MG63 (cell line): ENCODE measurements at regions not wholly inside any gene's neighbourhood (a gene's known extent, or its start where the extent isn't known, plus 50 kb on each side); places are given as distances from the start of the nearest gene placed in this dataset.

ENCODE experiments used
- DNase-seq: peaks from one replicate; pipeline ENCODE4 v3.0.0-alpha.2; 2020
- H3K27me3 ChIP-seq: fragments of 250-450 bp; sonication (Bioruptor Pico); 2 replicates; pipeline ENCODE4 v1.5.1; 2020; ENCODE audit warnings: mild to moderate bottlenecking, moderate library complexity
- H3K36me3 ChIP-seq: fragments of 250-450 bp; sonication (Bioruptor Pico); 2 replicates; pipeline ENCODE4 v1.5.1; 2020; ENCODE audit warnings: mild to moderate bottlenecking, moderate library complexity
- H3K4me3 ChIP-seq: fragments of 250-450 bp; sonication (Bioruptor Pico); 2 replicates; pipeline ENCODE4 v1.5.1; 2020; ENCODE audit warnings: mild to moderate bottlenecking, moderate library complexity
- H3K9me3 ChIP-seq: fragments of 250-450 bp; sonication (Bioruptor Pico); 2 replicates; pipeline ENCODE4 v1.5.1; 2020; ENCODE audit warnings: mild to moderate bottlenecking, moderate library complexity

DNA sequence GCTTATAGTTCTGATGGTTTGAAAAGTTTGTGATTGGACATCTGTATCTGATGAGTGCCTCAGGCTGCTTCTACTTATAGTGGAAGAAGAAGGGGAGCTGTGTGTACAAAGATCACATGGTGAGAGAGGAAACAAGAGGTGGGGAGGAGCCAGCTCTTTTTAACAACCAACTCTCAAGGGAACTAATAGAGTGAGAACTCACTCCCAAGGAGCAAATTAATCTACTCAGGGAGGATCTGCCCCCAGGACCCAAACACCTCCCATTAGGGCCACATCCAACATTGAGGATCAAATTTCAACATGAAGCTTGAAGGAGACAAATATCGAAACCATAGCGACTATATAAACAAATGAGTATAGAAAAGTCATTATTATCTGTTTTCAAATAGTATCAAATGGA, 64.7 kb upstream of the PRLR start:
- Histone ChIP-seq H3K4me3 (no peak overlapping the region), H3K9me3 (0 out of 2 replicates have a peak, but pooled peaks cover 2% of the 10 kb centered on the region), H3K36me3 (no peaks in the 10 kb centered on the region), H3K27me3 (no peaks in the 10 kb centered on the region)
- no peak for DNase-seq

DNA sequence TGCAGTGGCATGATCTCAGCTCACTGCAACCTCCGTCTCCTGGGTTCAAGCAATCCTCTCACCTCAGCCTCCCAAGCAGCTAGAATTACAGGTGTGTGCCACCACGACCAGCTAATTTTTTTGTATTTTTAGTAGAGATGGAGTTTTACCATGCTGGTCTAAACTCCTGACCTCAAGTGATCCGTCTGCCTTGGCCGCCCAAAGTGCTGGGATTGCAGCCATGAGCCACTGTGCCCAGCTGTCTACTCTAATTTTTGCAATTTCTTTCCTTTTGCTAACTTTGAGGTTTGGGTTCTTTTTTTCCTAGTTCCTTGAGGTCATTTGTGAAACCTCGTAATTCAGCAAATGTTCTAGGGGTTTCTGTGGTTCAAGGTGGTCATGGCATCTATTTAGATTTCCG, 63.7 kb upstream of the PRLR start:
- H3K27me3 ChIP-seq = no peaks in the 10 kb centered on the region
- H3K4me3 ChIP-seq = no peak overlapping the region
- DNase-seq = no peak

DNA sequence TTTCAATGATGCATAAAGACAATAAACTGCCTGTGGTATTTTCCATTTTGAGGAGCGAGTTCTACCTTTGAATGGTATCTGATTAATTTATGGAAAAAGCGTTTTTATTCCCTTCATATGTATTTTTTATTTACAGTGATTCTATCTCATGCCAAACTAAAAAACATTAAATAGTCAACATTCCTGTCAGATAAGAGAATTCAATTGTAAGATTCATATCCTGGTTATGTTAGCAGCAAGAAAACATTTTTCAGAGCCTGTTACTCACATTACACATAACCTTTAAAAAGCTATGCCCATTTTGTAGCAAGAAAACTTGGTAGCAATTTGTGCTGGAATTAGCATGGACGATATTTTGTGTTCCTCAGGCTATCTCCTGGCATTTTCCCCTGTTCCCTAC, 55.1 kb upstream of the PRLR start:
- no peak overlapping the region for H3K4me3 ChIP-seq

More for the DNA sequence above, 63.7 kb upstream of the PRLR start:
- H3K36me3 ChIP-seq = no peaks in the 10 kb centered on the region
- H3K9me3 ChIP-seq = 0 out of 2 replicates have a peak, but pooled peaks cover 2% of the 10 kb centered on the region

GRCh38 chr5:35285011-35285410, 54.7 kb upstream of the PRLR start:
- Histone ChIP-seq H3K36me3 (no peaks in the 10 kb centered on the region), H3K27me3 (no peaks in the 10 kb centered on the region), H3K9me3 (no peaks in the 10 kb centered on the region), H3K4me3 (no peak overlapping the region)
- DNase-seq = no peak

More for the DNA sequence above, 55.1 kb upstream of the PRLR start:
- Histone ChIP-seq H3K9me3 (no peaks in the 10 kb centered on the region), H3K36me3 (no peaks in the 10 kb centered on the region), H3K27me3 (no peaks in the 10 kb centered on the region)
- DNase-seq = no peak

DNA sequence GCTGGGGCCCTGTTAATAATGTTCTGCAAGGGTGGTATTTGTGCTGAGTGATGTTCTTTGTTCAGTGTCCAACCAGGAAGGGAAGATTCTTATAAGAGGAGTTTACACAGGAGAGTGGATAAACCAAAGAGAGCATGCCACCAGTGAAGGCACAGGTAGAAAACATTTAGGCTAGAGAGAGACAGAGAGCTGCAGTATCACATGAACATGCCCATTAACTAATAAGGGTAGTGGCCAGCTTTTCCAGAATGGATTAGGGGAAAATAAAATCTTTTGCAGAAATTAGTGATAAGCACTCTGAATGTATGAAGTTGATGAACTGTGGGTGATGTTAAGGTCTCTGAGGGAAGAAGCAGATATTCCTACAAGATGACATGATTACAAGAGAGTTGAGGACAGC, 54.1 kb upstream of the PRLR start:
- no peaks in the 10 kb centered on the region for H3K36me3 ChIP-seq
- DNase-seq = no peak
- no peak overlapping the region for H3K4me3 ChIP-seq
- H3K27me3 ChIP-seq = no peaks in the 10 kb centered on the region
- 0 out of 2 replicates have a peak, but pooled peaks cover 2% of the 10 kb centered on the region for H3K9me3 ChIP-seq

DNA sequence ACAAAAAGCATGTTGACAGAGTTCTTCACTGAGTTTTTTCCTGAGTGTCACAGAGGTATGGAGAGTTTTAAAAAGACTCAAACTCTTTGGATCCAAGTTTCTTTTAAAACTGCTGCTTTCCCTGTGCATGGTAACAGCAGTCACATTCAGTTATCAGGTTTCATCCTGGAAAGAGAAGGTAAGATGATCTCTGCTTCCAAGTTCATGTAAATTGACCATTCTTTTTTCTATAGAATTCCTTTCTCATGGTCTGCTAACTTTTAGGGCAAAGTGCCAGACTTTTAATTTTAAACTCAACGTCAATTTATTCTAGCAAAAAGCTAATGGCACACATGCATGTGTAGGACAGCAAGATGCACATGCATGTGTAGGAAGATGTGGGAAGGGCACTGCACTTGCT, 52.5 kb upstream of the PRLR start:
- H3K27me3 ChIP-seq = no peaks in the 10 kb centered on the region
- DNase-seq = no peak
- H3K9me3 ChIP-seq = peaks cover 2% of the 10 kb centered on the region; the same call in 1 of the 2 replicates
- H3K36me3 ChIP-seq = no peaks in the 10 kb centered on the region
- no peak overlapping the region for H3K4me3 ChIP-seq

DNA sequence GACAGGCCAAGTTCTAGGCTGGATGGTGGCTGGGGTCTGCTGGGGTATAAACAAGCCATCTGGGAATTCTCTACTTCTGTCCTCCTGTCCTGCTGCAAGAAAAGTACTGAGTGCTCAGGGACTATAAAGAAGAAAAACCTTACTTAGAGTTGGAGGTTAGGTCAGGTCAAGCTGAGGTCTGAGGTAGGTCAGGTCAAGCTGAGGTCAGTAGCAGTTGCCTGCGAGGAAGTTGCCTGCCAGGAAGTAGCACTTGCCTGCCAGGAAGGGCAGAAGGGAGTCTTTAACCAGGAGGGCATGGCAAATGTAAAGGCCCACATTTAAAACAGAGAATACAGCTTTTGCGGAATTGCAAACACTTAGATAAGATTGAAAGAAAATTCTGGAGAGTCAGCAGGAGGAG, 51.3 kb upstream of the PRLR start:
- Histone ChIP-seq H3K4me3 (no peak overlapping the region), H3K27me3 (no peaks in the 10 kb centered on the region), H3K36me3 (no peaks in the 10 kb centered on the region), H3K9me3 (peaks cover 2% of the 10 kb centered on the region)
- peak; percentile 9 for DNase-seq
